Thoracic aorta (tissue), 2 donors: ENCODE measurements at regions not wholly inside any gene's neighbourhood (a gene's known extent, or its start where the extent isn't known, plus 50 kb on each side); places are given as distances from the start of the nearest gene placed in this dataset.
A peak's percentile ranks its signal among the peaks of the same experiment; 100 is the strongest.

Source experiments
- ATAC-seq: fragments of 150-250 bp; one replicate; pipeline ENCODE4 v1.8.0; 2017; ENCODE audit warnings: low read depth; ENCODE audit not compliant: insufficient number of reproducible peaks, low FRiP score
- DNase-seq: peaks from one replicate; pipeline ENCODE4 v3.0.0-alpha.2; 2020; ENCODE audit warnings: low spot score
- H3K27ac ChIP-seq, 2 donors: fragments of 200-600 bp; sonication (generic); 1 replicate in 1 of 2; 2 replicates in 1 of 2; pipeline ENCODE4 v1.5.1; 2016; ENCODE audit warnings: mild to moderate bottlenecking in 2 of 2, moderate library complexity in 2 of 2
- H3K27me3 ChIP-seq: fragments of 200-600 bp; sonication (generic); replicated peaks from 2 replicates; pipeline ENCODE4 v1.6.0; 2016; ENCODE audit warnings: mild to moderate bottlenecking; ENCODE audit not compliant: insufficient read depth
- H3K36me3 ChIP-seq: fragments of 200-600 bp; sonication (generic); one replicate; pipeline ENCODE4 v1.5.1; 2016
- H3K4me1 ChIP-seq, 2 donors: fragments of 200-600 bp; sonication (generic); 1 replicate in 1 of 2; 2 replicates in 1 of 2; pipeline versions ENCODE4 v1.5.1 to v1.6.0; 2016; ENCODE audit warnings: low read depth in 2 of 2, mild to moderate bottlenecking in 1 of 2; ENCODE audit not compliant: control insufficient read depth in 1 of 2
- H3K4me3 ChIP-seq: fragments of 200-600 bp; sonication (generic); 2 replicates; pipeline ENCODE4 v1.5.1; 2016; ENCODE audit warnings: mild to moderate bottlenecking
- H3K9me3 ChIP-seq: fragments of 200-600 bp; sonication (generic); 2 replicates; pipeline ENCODE4 v1.5.1; 2016
- CTCF ChIP-seq: fragments of 200-600 bp; sonication (generic); IDR thresholded peaks from one replicate; pipeline ENCODE4 v1.5.1; 2019; ENCODE audit warnings: antibody characterized with exemption

DNA sequence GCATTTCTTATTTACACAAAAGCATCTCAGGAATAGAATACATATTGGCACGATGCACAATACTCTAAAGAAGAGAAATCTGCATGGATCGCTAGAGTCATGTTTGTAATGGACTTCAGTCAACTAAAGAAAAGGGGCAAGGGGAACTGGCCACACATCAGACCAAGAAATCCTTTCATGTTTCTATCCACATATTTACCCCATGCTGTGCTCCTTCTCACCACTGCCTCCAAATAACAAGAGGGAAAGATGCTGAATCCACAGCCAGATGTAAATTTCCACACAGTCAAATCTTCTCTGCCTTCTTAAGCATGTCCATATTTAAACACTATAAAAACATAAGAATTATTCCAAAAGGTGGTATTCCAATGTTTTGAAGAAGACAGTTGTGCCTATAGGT, 67.6 kb downstream of the COX18 start:
- no peak for TF ChIP-seq CTCF
- no peaks in the 10 kb centered on the region for H3K27me3 ChIP-seq
- no peak for ATAC-seq

GRCh38 chr4:72997409-72997808, 72.1 kb downstream of the COX18 start:
- ATAC-seq, result no peak
- no peaks in the 10 kb centered on the region for H3K27me3 ChIP-seq
- no peak overlapping the region for H3K27ac ChIP-seq
- H3K4me1 ChIP-seq, result peaks cover 0 to 1% of the 10 kb centered on the region in 2 donors
- H3K36me3 ChIP-seq, result no peaks in the 10 kb centered on the region
- no peaks in the 10 kb centered on the region for H3K9me3 ChIP-seq
- DNase-seq, result no peak
- TF ChIP-seq CTCF, result no peak
- H3K4me3 ChIP-seq, result no peak overlapping the region

More for the DNA sequence above, 67.6 kb downstream of the COX18 start:
- no peak overlapping the region for H3K4me3 ChIP-seq
- H3K36me3 ChIP-seq, result no peaks in the 10 kb centered on the region
- no peaks in the 10 kb centered on the region for H3K4me1 ChIP-seq
- no peak for DNase-seq
- no peak overlapping the region for H3K27ac ChIP-seq
- H3K9me3 ChIP-seq, result no peaks in the 10 kb centered on the region

- Histone ChIP-seq H3K27ac (no peak overlapping the region), H3K36me3 (no peaks in the 10 kb centered on the region), H3K27me3 (no peaks in the 10 kb centered on the region), H3K4me1 (peaks cover 0 to 14% of the 10 kb centered on the region in 2 donors), H3K9me3 (no peaks in the 10 kb centered on the region), H3K4me3 (no peak overlapping the region)
- DNase-seq, result no peak
- ATAC-seq, result no peak
- no peak for TF ChIP-seq CTCF
Observed at GRCh38 chr4:72994670-72995069, 74.8 kb downstream of the COX18 start.

DNA sequence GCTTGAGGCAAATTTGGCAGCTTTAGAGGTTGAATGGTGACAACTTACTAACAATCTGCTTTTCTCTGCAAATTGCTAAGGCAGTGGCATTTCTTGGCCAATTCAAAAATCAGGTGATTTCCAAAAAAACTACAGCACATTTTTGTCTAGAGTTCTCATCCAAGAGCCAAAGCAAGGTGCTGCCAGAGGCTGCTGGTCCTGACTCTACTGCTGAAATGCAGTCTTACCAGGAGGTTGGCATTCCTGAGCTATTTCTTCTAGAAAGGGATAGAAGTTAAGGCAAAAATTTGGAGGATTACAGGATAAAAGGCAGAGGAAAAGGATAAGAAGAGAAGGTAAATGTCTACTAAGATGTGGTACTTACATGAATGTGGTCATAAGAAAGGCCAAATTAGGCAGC, 75.6 kb downstream of the COX18 start:
- Histone ChIP-seq H3K27ac (no peak overlapping the region), H3K27me3 (no peaks in the 10 kb centered on the region), H3K4me3 (no peak overlapping the region), H3K36me3 (no peaks in the 10 kb centered on the region), H3K4me1 (peaks cover 0 to 14% of the 10 kb centered on the region in 2 donors), H3K9me3 (no peaks in the 10 kb centered on the region)
- no peak for TF ChIP-seq CTCF
- ATAC-seq, result no peak
- no peak for DNase-seq

GRCh38 chr4:72991873-72992272, 77.6 kb downstream of the COX18 start:
- no peak for ATAC-seq
- H3K9me3 ChIP-seq, result no peaks in the 10 kb centered on the region
- H3K36me3 ChIP-seq, result no peaks in the 10 kb centered on the region
- no peaks in the 10 kb centered on the region for H3K27me3 ChIP-seq
- no peak overlapping the region for H3K4me3 ChIP-seq
- H3K27ac ChIP-seq, result peak overlapping the region in 1 of 2 donors; percentile 16
- H3K4me1 ChIP-seq, result peaks cover 0 to 14% of the 10 kb centered on the region in 2 donors
- TF ChIP-seq CTCF, result no peak
- DNase-seq, result no peak
